NCI-H748 treated with DMSO at 0.1 percent for 48 hours (cell line): ENCODE measurements at regions not wholly inside any gene's neighbourhood (a gene's known extent, or its start where the extent isn't known, plus 50 kb on each side); places are given as distances from the start of the nearest gene placed in this dataset.
A peak's percentile ranks its signal among the peaks of the same experiment; 100 is the strongest.
"Not testable (repeated sequence)": the region's sequence is repeated elsewhere in the genome, so short reads cannot be mapped to it uniquely, and the experiment has no call there.

Source experiments
- DNase-seq: peaks from one replicate; lab custom pipeline; 2025; lab: John Stamatoyannopoulos, UW

- DNase-seq, result no peak
These were observed 1018.8 kb upstream of the FANCL start for GRCh38 chr2:59259913-59260312.

GRCh38 chr2:59256290-59256689 lies 1015.2 kb upstream of the FANCL start:
- no peak for DNase-seq

GRCh38 chr2:59254279-59254678 lies 1013.2 kb upstream of the FANCL start:
- no peak for DNase-seq

GRCh38 chr2:59250307-59250677 lies 1009.2 kb upstream of the FANCL start:
- DNase-seq, result no peak

- peak; percentile 67 for DNase-seq
These were observed 1008.5 kb upstream of the FANCL start for GRCh38 chr2:59249441-59250306.

- no peak for DNase-seq
These were observed 998.0 kb upstream of the FANCL start for GRCh38 chr2:59239146-59239545.

GRCh38 chr2:59237311-59237710 lies 996.2 kb upstream of the FANCL start:
- DNase-seq, result no peak

- DNase-seq, result no peak
These were observed 995.6 kb upstream of the FANCL start for GRCh38 chr2:59236723-59237122.

- no peak for DNase-seq
These were observed 992.8 kb upstream of the FANCL start for GRCh38 chr2:59233920-59234319.

- DNase-seq, result no peak
These were observed 992.3 kb upstream of the FANCL start for GRCh38 chr2:59233448-59233847.

- no peak for DNase-seq
These were observed 991.5 kb upstream of the FANCL start for GRCh38 chr2:59232394-59233165.

- not testable (repeated sequence) for DNase-seq
These were observed 985.2 kb upstream of the FANCL start for GRCh38 chr2:59226362-59226761.

GRCh38 chr2:59223742-59224141 lies 982.6 kb upstream of the FANCL start:
- DNase-seq, result no peak

GRCh38 chr2:59217360-59217759 lies 976.2 kb upstream of the FANCL start:
- DNase-seq, result no peak

- DNase-seq, result no peak
These were observed 965.2 kb upstream of the FANCL start for GRCh38 chr2:59206361-59206760.

- no peak for DNase-seq
These were observed 962.9 kb upstream of the FANCL start for GRCh38 chr2:59204040-59204439.

- DNase-seq, result no peak
These were observed 955.4 kb upstream of the FANCL start for GRCh38 chr2:59196491-59196890.

- no peak for DNase-seq
These were observed 954.7 kb upstream of the FANCL start for GRCh38 chr2:59195851-59196250.

GRCh38 chr2:59191781-59192180 lies 950.7 kb upstream of the FANCL start:
- no peak for DNase-seq

- DNase-seq, result no peak
These were observed 949.4 kb upstream of the FANCL start for GRCh38 chr2:59190518-59190917.

GRCh38 chr2:59184276-59185020 lies 943.3 kb upstream of the FANCL start:
- no peak for DNase-seq

- DNase-seq, result no peak
These were observed 941.9 kb upstream of the FANCL start for GRCh38 chr2:59183070-59183469.

- no peak for DNase-seq
These were observed 941.1 kb upstream of the FANCL start for GRCh38 chr2:59182249-59182648.
